ENCODE measurements at regions not wholly inside any gene's neighbourhood (a gene's known extent, or its start where the extent isn't known, plus 50 kb on each side); places are given as distances from the start of the nearest gene placed in this dataset.

GRCh38 chr13:103547914-103548313, 481.7 kb upstream of the SLC10A2 start:
- TF ChIP-seq, protein P1, sequence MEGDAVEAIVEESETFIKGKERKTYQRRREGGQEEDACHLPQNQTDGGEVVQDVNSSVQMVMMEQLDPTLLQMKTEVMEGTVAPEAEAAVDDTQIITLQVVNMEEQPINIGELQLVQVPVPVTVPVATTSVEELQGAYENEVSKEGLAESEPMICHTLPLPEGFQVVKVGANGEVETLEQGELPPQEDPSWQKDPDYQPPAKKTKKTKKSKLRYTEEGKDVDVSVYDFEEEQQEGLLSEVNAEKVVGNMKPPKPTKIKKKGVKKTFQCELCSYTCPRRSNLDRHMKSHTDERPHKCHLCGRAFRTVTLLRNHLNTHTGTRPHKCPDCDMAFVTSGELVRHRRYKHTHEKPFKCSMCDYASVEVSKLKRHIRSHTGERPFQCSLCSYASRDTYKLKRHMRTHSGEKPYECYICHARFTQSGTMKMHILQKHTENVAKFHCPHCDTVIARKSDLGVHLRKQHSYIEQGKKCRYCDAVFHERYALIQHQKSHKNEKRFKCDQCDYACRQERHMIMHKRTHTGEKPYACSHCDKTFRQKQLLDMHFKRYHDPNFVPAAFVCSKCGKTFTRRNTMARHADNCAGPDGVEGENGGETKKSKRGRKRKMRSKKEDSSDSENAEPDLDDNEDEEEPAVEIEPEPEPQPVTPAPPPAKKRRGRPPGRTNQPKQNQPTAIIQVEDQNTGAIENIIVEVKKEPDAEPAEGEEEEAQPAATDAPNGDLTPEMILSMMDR (IDR thresholded peaks at IDR 0.05) = no peak
- no peak for ATAC-seq (ENCODE audit: low FRiP score)
- no peak for DNase-seq (ENCODE audit: low spot score)

DNA sequence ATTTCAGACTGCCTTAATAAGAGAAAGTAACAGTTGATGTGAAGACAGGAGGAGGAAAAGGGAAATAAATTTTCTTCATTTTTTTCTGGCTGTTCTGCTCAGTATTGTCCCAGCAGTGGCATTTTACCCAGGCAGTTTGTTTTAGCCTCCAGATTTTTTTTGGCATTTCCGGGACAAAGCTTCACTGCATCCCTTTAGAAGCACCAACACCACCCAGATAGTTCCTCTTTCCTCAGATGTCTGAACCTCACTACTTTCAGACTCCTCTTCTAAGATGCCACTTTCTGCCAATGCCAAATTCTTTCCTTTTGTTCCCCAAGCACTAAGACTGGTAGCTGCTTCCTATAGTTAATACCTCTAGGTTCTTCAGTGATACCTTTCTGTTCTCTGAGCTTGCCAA, 480.1 kb upstream of the SLC10A2 start:
- DNase-seq (ENCODE audit: low spot score) = no peak
- no peak for ATAC-seq (ENCODE audit: low FRiP score)
- TF ChIP-seq, protein P1 (IDR thresholded peaks at IDR 0.05) = no peak

DNA sequence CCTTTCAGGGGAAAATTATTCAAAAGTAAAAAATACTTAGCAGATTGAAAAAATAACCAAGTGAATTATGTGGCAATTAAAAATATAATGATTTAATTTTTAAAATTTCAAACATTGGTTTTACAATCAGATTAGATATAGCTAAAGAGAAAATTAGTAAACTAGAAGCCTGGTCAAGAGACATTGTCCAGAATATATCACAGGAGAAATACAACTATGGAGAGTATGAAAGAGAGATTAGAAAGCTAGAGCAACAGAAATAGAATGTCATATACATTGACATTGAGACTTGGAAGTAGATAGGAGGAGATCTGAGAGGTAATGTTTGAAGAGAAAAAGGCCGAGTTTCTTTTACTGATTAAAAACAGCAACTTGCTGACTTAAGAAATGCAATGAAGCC, 476.4 kb upstream of the SLC10A2 start:
- DNase-seq (ENCODE audit: low spot score) (no peak), ATAC-seq (ENCODE audit: low FRiP score) (no peak)
- TF ChIP-seq, protein P1 (IDR thresholded peaks at IDR 0.05) = no peak

DNA sequence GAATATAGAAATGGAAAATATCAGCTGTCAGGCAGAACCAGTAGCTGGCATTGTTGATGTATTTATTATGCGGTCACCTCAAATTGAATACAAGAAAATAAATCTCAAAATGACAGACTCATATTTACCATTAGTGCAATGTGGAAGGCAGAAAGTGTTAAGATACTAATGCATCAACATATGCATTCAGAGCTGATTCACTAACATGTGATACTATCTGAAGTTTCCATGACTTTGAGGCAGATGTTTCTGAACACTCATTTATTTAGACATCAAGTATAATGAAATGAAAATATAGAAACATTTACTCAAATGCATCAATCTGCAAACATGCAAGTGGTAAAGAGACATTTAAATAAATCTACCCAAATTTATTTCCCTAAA, 474.2 kb upstream of the SLC10A2 start:
- ATAC-seq (ENCODE audit: low FRiP score) = no peak
- DNase-seq (ENCODE audit: low spot score) = no peak
- TF ChIP-seq, protein P1 (IDR thresholded peaks at IDR 0.05) = no peak

GRCh38 chr13:103539721-103540381, 473.6 kb upstream of the SLC10A2 start:
- DNase-seq (ENCODE audit: low spot score) = no peak
- TF ChIP-seq, protein P1 (IDR thresholded peaks at IDR 0.05) = no peak
- no peak for ATAC-seq (ENCODE audit: low FRiP score)

DNA sequence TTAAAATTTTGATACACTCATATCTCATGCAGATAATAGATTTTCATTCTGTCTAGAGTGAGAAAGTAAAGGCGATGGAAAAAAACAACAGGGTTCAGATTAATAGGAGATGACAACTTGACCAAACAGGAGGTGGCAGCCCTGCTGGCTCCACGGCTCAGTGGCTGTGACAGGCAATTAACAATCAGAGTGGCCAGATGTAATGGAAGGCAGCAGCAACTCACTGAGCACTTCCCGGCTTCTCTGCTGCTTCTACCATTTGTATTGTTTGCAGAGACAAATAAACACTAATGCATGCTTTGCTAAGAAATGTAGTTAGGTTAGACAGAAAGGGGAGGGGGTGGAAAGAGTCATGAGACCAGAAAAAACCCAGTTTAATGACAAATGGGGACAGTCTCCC, 473.0 kb upstream of the SLC10A2 start:
- DNase-seq (ENCODE audit: low spot score) (no peak), ATAC-seq (ENCODE audit: low FRiP score) (no peak)
- TF ChIP-seq, protein P1 (IDR thresholded peaks at IDR 0.05) = no peak

DNA sequence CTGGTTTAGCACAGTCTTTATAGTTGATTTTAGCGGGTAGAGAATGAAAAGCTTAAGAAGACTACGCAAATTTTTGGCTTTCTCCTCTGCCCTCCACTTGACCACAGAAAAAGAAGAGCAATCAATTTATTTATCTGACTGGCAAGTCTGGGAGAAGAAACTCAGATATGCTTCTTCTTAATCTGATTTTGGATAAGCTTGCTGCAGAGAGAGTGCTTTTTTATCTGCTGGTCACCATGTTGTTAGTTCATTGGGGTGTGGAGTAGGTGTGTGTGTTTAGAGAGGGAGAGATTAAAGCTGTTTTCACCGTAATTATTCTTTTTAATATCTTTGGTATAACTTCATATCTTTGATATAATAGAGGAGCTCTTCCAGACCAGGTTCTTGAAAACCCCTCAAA, 471.4 kb upstream of the SLC10A2 start:
- ATAC-seq (ENCODE audit: low FRiP score) = no peak
- no peak for DNase-seq (ENCODE audit: low spot score)
- TF ChIP-seq, protein P1 (IDR thresholded peaks at IDR 0.05) = no peak

All from omental fat pad (tissue), 3 donors.